Lower leg skin (tissue), 3 donors: ENCODE measurements at regions not wholly inside any gene's neighbourhood (a gene's known extent, or its start where the extent isn't known, plus 50 kb on each side); places are given as distances from the start of the nearest gene placed in this dataset.

Source experiments
- CTCF ChIP-seq, 3 donors: fragments of 450-650 bp; IDR thresholded peaks; one replicate each; pipeline ENCODE4 v1.5.1; 2016; ENCODE audit warnings: antibody characterized with exemption in 3 of 3, mild to moderate bottlenecking in 3 of 3, moderate library complexity in 2 of 3
- POLR2A ChIP-seq, 2 donors: fragments of 450-650 bp; IDR thresholded peaks; one replicate each; pipeline ENCODE4 v1.6.1; 2016 to 2017; ENCODE audit warnings: antibody characterized with exemption in 2 of 2, mild to moderate bottlenecking in 1 of 2, moderate library complexity in 1 of 2

GRCh38 chr16:35182943-35183550 lies 1723.6 kb downstream of the TP53TG3F start:
- TF ChIP-seq CTCF (IDR thresholded peaks at IDR 0.05) (no peak), POLR2A (IDR thresholded peaks at IDR 0.05) (no peak)
